B cell (primary cell): ENCODE measurements at regions not wholly inside any gene's neighbourhood (a gene's known extent, or its start where the extent isn't known, plus 50 kb on each side); places are given as distances from the start of the nearest gene placed in this dataset.

Source experiments
- ATAC-seq: fragments of 200-7000 bp; cut with Tn5 transposase; one replicate; pipeline ENCODE4 v1.10.0; 2021; ENCODE audit warnings: low read depth, mild to moderate bottlenecking, moderate number of reproducible peaks, moderate library complexity
- CTCF ChIA-PET: fragments of 350-600 bp; sonication (Branson Sonifier 250); formaldehyde crosslinking; loops from one replicate; lab custom pipeline; 2021; ENCODE audit warnings: antibody characterized with exemption, inconsistent platforms; lab: Charles Lee
- POLR2A ChIA-PET: fragments of 350-600 bp; sonication (Branson Sonifier 250); formaldehyde crosslinking; loops from one replicate; lab custom pipeline; 2021; ENCODE audit warnings: antibody characterized with exemption; lab: Charles Lee
- DNase-seq: peaks from one replicate; pipeline ENCODE4 v3.0.0; 2013
- H2AFZ ChIP-seq: 2 replicates; pipeline ENCODE4 v1.6.1; 2012; ENCODE audit warnings: mild to moderate bottlenecking, low read depth, low read length; ENCODE audit not compliant: insufficient read depth, poor library complexity, severe bottlenecking
- H3K27ac ChIP-seq, 2 donors: 1 replicate in 1 of 2; 2 replicates in 1 of 2; pipeline ENCODE4 v1.5.1; 2012 to 2013; ENCODE audit warnings: low read length in 2 of 2, mild to moderate bottlenecking in 2 of 2, moderate library complexity in 1 of 2
- H3K27me3 ChIP-seq, 4 experiments: fragments of 200-600 bp in 1 of 4; sonication (generic) in 1 of 4; replicated peaks in 1 of 4; 1 replicate in 2 of 4; 2 replicates in 2 of 4; pipeline versions ENCODE4 v1.6.1 to v1.7.0; 2013 to 2016; ENCODE audit warnings: low read length in 3 of 4, mild to moderate bottlenecking in 2 of 4, mixed read lengths in 1 of 4, moderate library complexity in 1 of 4; ENCODE audit not compliant: insufficient read depth in 4 of 4, control insufficient read depth in 3 of 4; ENCODE audit errors: control extremely low read depth in 1 of 4
- H3K36me3 ChIP-seq, 2 experiments: replicated peaks in 1 of 2; 1 replicate in 1 of 2; 2 replicates in 1 of 2; pipeline versions ENCODE4 v1.6.1 to v1.7.1; 2013; ENCODE audit warnings: low read length in 1 of 2; ENCODE audit not compliant: insufficient read depth in 2 of 2, control insufficient read depth in 1 of 2; ENCODE audit errors: control extremely low read depth in 1 of 2, extremely low read depth in 1 of 2
- H3K4me1 ChIP-seq, 2 donors: fragments of 200-600 bp in 1 of 2; sonication (generic) in 1 of 2; 1 replicate in 1 of 2; 2 replicates in 1 of 2; pipeline versions ENCODE4 v1.5.1 to v1.6.1; 2013 to 2017; ENCODE audit warnings: low read length in 2 of 2; ENCODE audit not compliant: control insufficient read depth in 2 of 2, insufficient read depth in 2 of 2
- H3K4me2 ChIP-seq: replicated peaks from 2 replicates; pipeline ENCODE3; 2012; ENCODE audit warnings: mild to moderate bottlenecking, low read depth, low read length; ENCODE audit not compliant: poor library complexity, severe bottlenecking
- H3K4me3 ChIP-seq, 5 experiments: fragments of 200-600 bp in 1 of 5; sonication (generic) in 1 of 5; 1 replicate in 3 of 5; 2 replicates in 2 of 5; pipeline versions ENCODE4 v1.5.1 to v1.7.0; 2011 to 2016; ENCODE audit warnings: low read length in 4 of 5, mild to moderate bottlenecking in 4 of 5, low read depth in 2 of 5, control low read depth in 1 of 5, moderate library complexity in 1 of 5; ENCODE audit not compliant: insufficient read depth in 1 of 5; ENCODE audit errors: control extremely low read depth in 1 of 5, extremely low read depth in 1 of 5
- H3K79me2 ChIP-seq: fragments of 200-600 bp; sonication (generic); one replicate; pipeline ENCODE4 v1.6.0; 2016; ENCODE audit warnings: low read length; ENCODE audit not compliant: control insufficient read depth, insufficient read depth
- H3K9ac ChIP-seq: fragments of 200-600 bp; sonication (generic); 2 replicates; pipeline ENCODE4 v1.6.1; 2017; ENCODE audit warnings: mild to moderate bottlenecking, low read length, moderate library complexity
- H3K9me3 ChIP-seq, 3 donors: one replicate each; pipeline versions ENCODE4 v1.6.1 to v1.7.1; 2013; ENCODE audit warnings: low read length in 2 of 3; ENCODE audit not compliant: control insufficient read depth in 2 of 3, insufficient read depth in 1 of 3; ENCODE audit errors: control extremely low read depth in 1 of 3
- H4K20me1 ChIP-seq: 2 replicates; pipeline ENCODE4 v1.6.0; 2012; ENCODE audit warnings: mild to moderate bottlenecking, low read length; ENCODE audit not compliant: insufficient read depth, control insufficient read depth, poor library complexity, severe bottlenecking
- H3K27ac Mint-ChIP-seq: one replicate; pipeline ENCODE4 v1.8.0; 2021; ENCODE audit warnings: mixed read lengths
- H3K27me3 Mint-ChIP-seq: one replicate; pipeline ENCODE4 v1.8.0; 2021; ENCODE audit warnings: mixed read lengths
- H3K4me1 Mint-ChIP-seq: one replicate; pipeline ENCODE4 v1.8.0; 2021; ENCODE audit warnings: mixed read lengths
- H3K4me3 Mint-ChIP-seq: one replicate; pipeline ENCODE4 v1.8.0; 2021; ENCODE audit warnings: mixed read lengths
- H3K9me3 Mint-ChIP-seq: one replicate; pipeline ENCODE4 v1.8.0; 2022; ENCODE audit warnings: mixed read lengths; ENCODE audit not compliant: insufficient read depth
- EZH2 ChIP-seq: IDR thresholded peaks from 2 replicates; pipeline ENCODE4 v1.6.1; 2012; ENCODE audit warnings: borderline replicate concordance, low read depth, mild to moderate bottlenecking, moderate library complexity, low read length; ENCODE audit not compliant: insufficient read depth, poor library complexity, severe bottlenecking
- WGBS: methylation state at CpG from one replicate; pipeline ENCODE4 v1.1.5; 2013; ENCODE audit warnings: missing lambda C conversion rate; ENCODE audit not compliant: insufficient coverage; 5-methylcytosine and 5-hydroxymethylcytosine counted together
- intact Hi-C: fragments of 100-400 bp; cut with micrococcal nuclease; formaldehyde crosslinking; loops from one replicate; pipeline ENCODE4 v1.10.0; 2022
- TF ChIP-seq, protein P1 (sequence below): fragments of 200-600 bp; IDR thresholded peaks from one replicate; pipeline ENCODE4 v1.8.0; 2022; ENCODE audit warnings: antibody characterized with exemption, mild to moderate bottlenecking

DNA sequence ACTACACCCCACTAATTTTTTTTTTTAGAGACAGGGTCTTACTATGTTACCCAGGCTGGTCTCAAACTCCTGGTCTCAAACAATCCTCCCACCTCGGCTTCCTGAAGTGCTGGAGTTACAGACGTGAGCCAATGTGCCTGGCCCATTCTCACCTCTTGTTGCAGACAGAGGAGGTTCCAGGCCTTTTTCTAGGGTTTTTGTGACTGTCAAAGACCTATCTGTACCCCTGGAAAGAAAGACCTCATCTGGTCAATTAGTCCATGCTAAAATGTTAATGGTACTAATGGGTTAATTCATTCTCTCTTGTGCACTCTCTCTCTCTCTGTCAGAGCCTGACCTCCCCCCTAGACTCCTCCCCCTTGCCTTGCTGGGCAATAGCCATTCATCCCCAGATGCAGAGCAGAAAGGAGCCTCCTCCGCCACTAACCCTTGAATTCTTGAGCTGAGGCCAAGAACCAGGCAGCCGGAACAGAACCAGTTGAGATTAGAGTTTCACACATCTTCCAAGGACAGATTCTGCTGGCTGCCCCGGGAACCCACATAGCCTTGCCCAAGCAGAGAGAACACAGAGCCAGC lies 209.7 kb downstream of the SKIDA1 start:
- H3K4me2 ChIP-seq, result no peak overlapping the region
- no peak overlapping the region for H2AFZ ChIP-seq
- Mint-ChIP-seq H3K4me3 (no peak overlapping the region), H3K9me3 (no peaks in the 10 kb centered on the region), H3K27me3 (no peaks in the 10 kb centered on the region), H3K4me1 (no peaks in the 10 kb centered on the region), H3K27ac (no peak overlapping the region)
- H3K4me1 ChIP-seq, result no peaks in the 10 kb centered on the region
- 97% methylated on average over 4 of the region's 5 CpGs for WGBS
- H3K4me3 ChIP-seq, result no peak overlapping the region
- ChIA-PET POLR2A (no interaction called here), CTCF (no interaction called here)
- H3K79me2 ChIP-seq, result no peaks in the 10 kb centered on the region
- DNase-seq (no peak), ATAC-seq (no peak)
- intact Hi-C loops, result no loop called here
- no peaks in the 10 kb centered on the region for H3K9me3 ChIP-seq
- H3K9ac ChIP-seq, result no peak overlapping the region
- no peaks in the 10 kb centered on the region for H4K20me1 ChIP-seq
- TF ChIP-seq EZH2, result no peak
- TF ChIP-seq, protein P1, sequence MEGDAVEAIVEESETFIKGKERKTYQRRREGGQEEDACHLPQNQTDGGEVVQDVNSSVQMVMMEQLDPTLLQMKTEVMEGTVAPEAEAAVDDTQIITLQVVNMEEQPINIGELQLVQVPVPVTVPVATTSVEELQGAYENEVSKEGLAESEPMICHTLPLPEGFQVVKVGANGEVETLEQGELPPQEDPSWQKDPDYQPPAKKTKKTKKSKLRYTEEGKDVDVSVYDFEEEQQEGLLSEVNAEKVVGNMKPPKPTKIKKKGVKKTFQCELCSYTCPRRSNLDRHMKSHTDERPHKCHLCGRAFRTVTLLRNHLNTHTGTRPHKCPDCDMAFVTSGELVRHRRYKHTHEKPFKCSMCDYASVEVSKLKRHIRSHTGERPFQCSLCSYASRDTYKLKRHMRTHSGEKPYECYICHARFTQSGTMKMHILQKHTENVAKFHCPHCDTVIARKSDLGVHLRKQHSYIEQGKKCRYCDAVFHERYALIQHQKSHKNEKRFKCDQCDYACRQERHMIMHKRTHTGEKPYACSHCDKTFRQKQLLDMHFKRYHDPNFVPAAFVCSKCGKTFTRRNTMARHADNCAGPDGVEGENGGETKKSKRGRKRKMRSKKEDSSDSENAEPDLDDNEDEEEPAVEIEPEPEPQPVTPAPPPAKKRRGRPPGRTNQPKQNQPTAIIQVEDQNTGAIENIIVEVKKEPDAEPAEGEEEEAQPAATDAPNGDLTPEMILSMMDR, result no peak
- no peak overlapping the region for H3K27ac ChIP-seq
- H3K36me3 ChIP-seq, result no peaks in the 10 kb centered on the region
- no peaks in the 10 kb centered on the region for H3K27me3 ChIP-seq

- Histone ChIP-seq H3K79me2 (no peaks in the 10 kb centered on the region), H3K36me3 (no peaks in the 10 kb centered on the region), H3K27ac (no peak overlapping the region), H3K4me2 (no peak overlapping the region), H3K4me3 (no peak overlapping the region), H3K4me1 (no peaks in the 10 kb centered on the region), H3K9ac (no peak overlapping the region), H2AFZ (no peak overlapping the region), H3K9me3 (no peaks in the 10 kb centered on the region), H4K20me1 (no peaks in the 10 kb centered on the region), H3K27me3 (no peaks in the 10 kb centered on the region)
- Mint-ChIP-seq H3K4me3 (no peak overlapping the region), H3K27me3 (no peaks in the 10 kb centered on the region), H3K27ac (no peak overlapping the region), H3K9me3 (no peaks in the 10 kb centered on the region), H3K4me1 (no peaks in the 10 kb centered on the region)
- ChIA-PET POLR2A (no interaction called here), CTCF (no interaction called here)
- ATAC-seq (no peak), DNase-seq (no peak)
- WGBS, result 69% methylated on average over 8 of the region's 13 CpGs
- intact Hi-C loops, result no loop called here
- TF ChIP-seq, protein P1, result no peak
- no peak for TF ChIP-seq EZH2
Observed at GRCh38 chr10:21314906-21315644, 210.4 kb downstream of the SKIDA1 start.
